ENCODE measurements at regions not wholly inside any gene's neighbourhood (a gene's known extent, or its start where the extent isn't known, plus 50 kb on each side); places are given as distances from the start of the nearest gene placed in this dataset.

GRCh38 chr5:2640717-2641116, 110.8 kb downstream of the IRX2 start:
- Histone ChIP-seq H3K4me3 (ENCODE audit: low read length in 2 of 2) (no peak overlapping the region), H3K36me3 (ENCODE audit: control insufficient read depth in 2 of 2, insufficient read depth in 2 of 2, low read length in 1 of 2) (no peaks in the 10 kb centered on the region), H3K4me1 (ENCODE audit: control insufficient read depth in 2 of 2, insufficient read depth in 2 of 2, low read length in 2 of 2) (no peaks in the 10 kb centered on the region), H3K9me3 (ENCODE audit: control insufficient read depth in 2 of 2, insufficient read depth in 1 of 2, low read length in 1 of 2) (no peaks in the 10 kb centered on the region), H3K27me3 (ENCODE audit: control insufficient read depth in 2 of 2, insufficient read depth in 1 of 2, low read length in 1 of 2) (peaks cover 0 to 5% of the 10 kb centered on the region in 2 donors), H3K27ac (ENCODE audit: low read depth in 1 of 2, low read length in 1 of 2) (no peak overlapping the region)
- DNase-seq (ENCODE audit: low read depth in 6 of 9, low spot score in 9 of 9) = no peak
- 92% methylated on average over 6 of the region's 6 CpGs for WGBS

GRCh38 chr5:2639425-2639824, 112.1 kb downstream of the IRX2 start:
- Histone ChIP-seq H3K36me3 (ENCODE audit: control insufficient read depth in 2 of 2, insufficient read depth in 2 of 2, low read length in 1 of 2) (no peaks in the 10 kb centered on the region), H3K4me3 (ENCODE audit: low read length in 2 of 2) (no peak overlapping the region), H3K4me1 (ENCODE audit: control insufficient read depth in 2 of 2, insufficient read depth in 2 of 2, low read length in 2 of 2) (no peaks in the 10 kb centered on the region), H3K27me3 (ENCODE audit: control insufficient read depth in 2 of 2, insufficient read depth in 1 of 2, low read length in 1 of 2) (peaks cover 0 to 5% of the 10 kb centered on the region in 2 donors), H3K27ac (ENCODE audit: low read depth in 1 of 2, low read length in 1 of 2) (no peak overlapping the region), H3K9me3 (ENCODE audit: control insufficient read depth in 2 of 2, insufficient read depth in 1 of 2, low read length in 1 of 2) (no peaks in the 10 kb centered on the region)
- WGBS = 71% methylated on average over 5 of the region's 5 CpGs
- DNase-seq (ENCODE audit: low read depth in 6 of 9, low spot score in 9 of 9) = no peak

GRCh38 chr5:2634399-2635176, 116.9 kb downstream of the IRX2 start:
- no peak overlapping the region for H3K4me3 ChIP-seq (ENCODE audit: low read length in 2 of 2)
- no peak overlapping the region for H3K27ac ChIP-seq (ENCODE audit: low read depth in 1 of 2, low read length in 1 of 2)
- WGBS = 77% methylated on average over 11 of the region's 11 CpGs
- H3K27me3 ChIP-seq (ENCODE audit: control insufficient read depth in 2 of 2, insufficient read depth in 1 of 2, low read length in 1 of 2) = no peaks in the 10 kb centered on the region
- no peaks in the 10 kb centered on the region for H3K36me3 ChIP-seq (ENCODE audit: control insufficient read depth in 2 of 2, insufficient read depth in 2 of 2, low read length in 1 of 2)
- H3K4me1 ChIP-seq (ENCODE audit: control insufficient read depth in 2 of 2, insufficient read depth in 2 of 2, low read length in 2 of 2) = no peaks in the 10 kb centered on the region
- DNase-seq (ENCODE audit: low read depth in 6 of 9, low spot score in 9 of 9) = no peak
- H3K9me3 ChIP-seq (ENCODE audit: control insufficient read depth in 2 of 2, insufficient read depth in 1 of 2, low read length in 1 of 2) = no peaks in the 10 kb centered on the region

- no peak overlapping the region for H3K4me3 ChIP-seq (ENCODE audit: low read length in 2 of 2)
- 94% methylated on average over 15 of the region's 15 CpGs for WGBS
- H3K27ac ChIP-seq (ENCODE audit: low read depth in 1 of 2, low read length in 1 of 2) = no peak overlapping the region
- H3K27me3 ChIP-seq (ENCODE audit: control insufficient read depth in 2 of 2, insufficient read depth in 1 of 2, low read length in 1 of 2) = no peaks in the 10 kb centered on the region
- H3K36me3 ChIP-seq (ENCODE audit: control insufficient read depth in 2 of 2, insufficient read depth in 2 of 2, low read length in 1 of 2) = no peaks in the 10 kb centered on the region
- no peaks in the 10 kb centered on the region for H3K9me3 ChIP-seq (ENCODE audit: control insufficient read depth in 2 of 2, insufficient read depth in 1 of 2, low read length in 1 of 2)
- no peak for DNase-seq (ENCODE audit: low read depth in 6 of 9, low spot score in 9 of 9)
- no peaks in the 10 kb centered on the region for H3K4me1 ChIP-seq (ENCODE audit: control insufficient read depth in 2 of 2, insufficient read depth in 2 of 2, low read length in 2 of 2)
Observed at GRCh38 chr5:2633992-2634391, 117.5 kb downstream of the IRX2 start.

- Histone ChIP-seq H3K36me3 (ENCODE audit: control insufficient read depth in 2 of 2, insufficient read depth in 2 of 2, low read length in 1 of 2) (no peaks in the 10 kb centered on the region), H3K4me3 (ENCODE audit: low read length in 2 of 2) (no peak overlapping the region), H3K9me3 (ENCODE audit: control insufficient read depth in 2 of 2, insufficient read depth in 1 of 2, low read length in 1 of 2) (no peaks in the 10 kb centered on the region), H3K27me3 (ENCODE audit: control insufficient read depth in 2 of 2, insufficient read depth in 1 of 2, low read length in 1 of 2) (no peaks in the 10 kb centered on the region), H3K27ac (ENCODE audit: low read depth in 1 of 2, low read length in 1 of 2) (no peak overlapping the region), H3K4me1 (ENCODE audit: control insufficient read depth in 2 of 2, insufficient read depth in 2 of 2, low read length in 2 of 2) (no peaks in the 10 kb centered on the region)
- WGBS = 90% methylated on average over 11 of the region's 11 CpGs
- DNase-seq (ENCODE audit: low read depth in 6 of 9, low spot score in 9 of 9) = no peak
Observed at GRCh38 chr5:2631758-2632157, 119.7 kb downstream of the IRX2 start.

GRCh38 chr5:2629045-2629444, 122.4 kb downstream of the IRX2 start:
- 66% methylated on average over 7 of the region's 7 CpGs for WGBS
- no peak overlapping the region for H3K27ac ChIP-seq (ENCODE audit: low read depth in 1 of 2, low read length in 1 of 2)
- no peak overlapping the region for H3K4me3 ChIP-seq (ENCODE audit: low read length in 2 of 2)
- H3K9me3 ChIP-seq (ENCODE audit: control insufficient read depth in 2 of 2, insufficient read depth in 1 of 2, low read length in 1 of 2) = no peaks in the 10 kb centered on the region
- no peak for DNase-seq (ENCODE audit: low read depth in 6 of 9, low spot score in 9 of 9)
- no peaks in the 10 kb centered on the region for H3K27me3 ChIP-seq (ENCODE audit: control insufficient read depth in 2 of 2, insufficient read depth in 1 of 2, low read length in 1 of 2)
- H3K36me3 ChIP-seq (ENCODE audit: control insufficient read depth in 2 of 2, insufficient read depth in 2 of 2, low read length in 1 of 2) = no peaks in the 10 kb centered on the region
- no peaks in the 10 kb centered on the region for H3K4me1 ChIP-seq (ENCODE audit: control insufficient read depth in 2 of 2, insufficient read depth in 2 of 2, low read length in 2 of 2)

- Histone ChIP-seq H3K27ac (ENCODE audit: low read depth in 1 of 2, low read length in 1 of 2) (no peak overlapping the region), H3K4me3 (ENCODE audit: low read length in 2 of 2) (no peak overlapping the region), H3K9me3 (ENCODE audit: control insufficient read depth in 2 of 2, insufficient read depth in 1 of 2, low read length in 1 of 2) (no peaks in the 10 kb centered on the region), H3K4me1 (ENCODE audit: control insufficient read depth in 2 of 2, insufficient read depth in 2 of 2, low read length in 2 of 2) (no peaks in the 10 kb centered on the region), H3K27me3 (ENCODE audit: control insufficient read depth in 2 of 2, insufficient read depth in 1 of 2, low read length in 1 of 2) (no peaks in the 10 kb centered on the region), H3K36me3 (ENCODE audit: control insufficient read depth in 2 of 2, insufficient read depth in 2 of 2, low read length in 1 of 2) (no peaks in the 10 kb centered on the region)
- 93% methylated on average over 13 of the region's 13 CpGs for WGBS
- no peak for DNase-seq (ENCODE audit: low read depth in 6 of 9, low spot score in 9 of 9)
Observed at GRCh38 chr5:2627867-2628266, 123.6 kb downstream of the IRX2 start.

- no peak overlapping the region for H3K4me3 ChIP-seq (ENCODE audit: low read length in 2 of 2)
- WGBS = 95% methylated on average over 2 of the region's 2 CpGs
- no peak for DNase-seq (ENCODE audit: low read depth in 6 of 9, low spot score in 9 of 9)
Observed at GRCh38 chr5:2626572-2626971, 124.9 kb downstream of the IRX2 start.

GRCh38 chr5:2622866-2623265, 128.6 kb downstream of the IRX2 start:
- no peaks in the 10 kb centered on the region for H3K27me3 ChIP-seq (ENCODE audit: control insufficient read depth in 2 of 2, insufficient read depth in 1 of 2, low read length in 1 of 2)
- H3K4me1 ChIP-seq (ENCODE audit: control insufficient read depth in 2 of 2, insufficient read depth in 2 of 2, low read length in 2 of 2) = no peaks in the 10 kb centered on the region
- H3K27ac ChIP-seq (ENCODE audit: low read depth in 1 of 2, low read length in 1 of 2) = no peak overlapping the region
- no peak overlapping the region for H3K4me3 ChIP-seq (ENCODE audit: low read length in 2 of 2)
- no peaks in the 10 kb centered on the region for H3K36me3 ChIP-seq (ENCODE audit: control insufficient read depth in 2 of 2, insufficient read depth in 2 of 2, low read length in 1 of 2)
- WGBS = 82% methylated on average over 5 of the region's 5 CpGs
- DNase-seq (ENCODE audit: low read depth in 6 of 9, low spot score in 9 of 9) = no peak
- H3K9me3 ChIP-seq (ENCODE audit: control insufficient read depth in 2 of 2, insufficient read depth in 1 of 2, low read length in 1 of 2) = no peaks in the 10 kb centered on the region

More at GRCh38 chr5:2626572-2626971, 124.9 kb downstream of the IRX2 start:
- Histone ChIP-seq H3K9me3 (ENCODE audit: control insufficient read depth in 2 of 2, insufficient read depth in 1 of 2, low read length in 1 of 2) (no peaks in the 10 kb centered on the region), H3K27me3 (ENCODE audit: control insufficient read depth in 2 of 2, insufficient read depth in 1 of 2, low read length in 1 of 2) (no peaks in the 10 kb centered on the region), H3K4me1 (ENCODE audit: control insufficient read depth in 2 of 2, insufficient read depth in 2 of 2, low read length in 2 of 2) (no peaks in the 10 kb centered on the region), H3K27ac (ENCODE audit: low read depth in 1 of 2, low read length in 1 of 2) (no peak overlapping the region), H3K36me3 (ENCODE audit: control insufficient read depth in 2 of 2, insufficient read depth in 2 of 2, low read length in 1 of 2) (no peaks in the 10 kb centered on the region)

All from thymus (tissue), 11 donors.